ENCODE measurements at regions not wholly inside any gene's neighbourhood (a gene's known extent, or its start where the extent isn't known, plus 50 kb on each side); places are given as distances from the start of the nearest gene placed in this dataset.

GRCh38 chr12:111298582-111299436 is 70.1 kb downstream of the PHETA1 start:
- no peaks in the 10 kb centered on the region for H3K36me3 ChIP-seq
- no peaks in the 10 kb centered on the region for H3K27me3 ChIP-seq (replicated peaks; ENCODE audit: insufficient read depth)
- H3K4me3 ChIP-seq: no peak overlapping the region
- no peaks in the 10 kb centered on the region for H3K4me1 ChIP-seq (ENCODE audit: control insufficient read depth in 1 of 2, low read depth in 2 of 2)
- DNase-seq (ENCODE audit: low spot score) (no peak), ATAC-seq (ENCODE audit: insufficient number of reproducible peaks, low FRiP score, low read depth) (no peak)
- H3K9me3 ChIP-seq: peaks cover 1% of the 10 kb centered on the region
- peak; percentile 53 for TF ChIP-seq CTCF (IDR thresholded peaks at IDR 0.05)
- no peak overlapping the region for H3K27ac ChIP-seq

GRCh38 chr12:111297703-111298426 is 71.0 kb downstream of the PHETA1 start:
- no peaks in the 10 kb centered on the region for H3K36me3 ChIP-seq
- H3K9me3 ChIP-seq: no peaks in the 10 kb centered on the region
- TF ChIP-seq CTCF (IDR thresholded peaks at IDR 0.05): no peak
- no peak for ATAC-seq (ENCODE audit: insufficient number of reproducible peaks, low FRiP score, low read depth)
- H3K4me3 ChIP-seq: no peak overlapping the region
- no peaks in the 10 kb centered on the region for H3K27me3 ChIP-seq (replicated peaks; ENCODE audit: insufficient read depth)
- H3K27ac ChIP-seq: no peak overlapping the region
- no peak for DNase-seq (ENCODE audit: low spot score)
- no peaks in the 10 kb centered on the region for H3K4me1 ChIP-seq (ENCODE audit: control insufficient read depth in 1 of 2, low read depth in 2 of 2)

GRCh38 chr12:111296906-111297463 is 71.9 kb downstream of the PHETA1 start:
- Histone ChIP-seq H3K4me1 (ENCODE audit: control insufficient read depth in 1 of 2, low read depth in 2 of 2) (no peaks in the 10 kb centered on the region), H3K27me3 (replicated peaks; ENCODE audit: insufficient read depth) (no peaks in the 10 kb centered on the region), H3K36me3 (no peaks in the 10 kb centered on the region), H3K27ac (no peak overlapping the region), H3K4me3 (no peak overlapping the region), H3K9me3 (no peaks in the 10 kb centered on the region)
- no peak for TF ChIP-seq CTCF (IDR thresholded peaks at IDR 0.05)
- no peak for DNase-seq (ENCODE audit: low spot score)
- no peak for ATAC-seq (ENCODE audit: insufficient number of reproducible peaks, low FRiP score, low read depth)

- DNase-seq (ENCODE audit: low spot score): no peak
- ATAC-seq (ENCODE audit: insufficient number of reproducible peaks, low FRiP score, low read depth): no peak
Measured at GRCh38 chr12:111295176-111295575, 73.7 kb downstream of the PHETA1 start.

More at GRCh38 chr12:111295176-111295575, 73.7 kb downstream of the PHETA1 start:
- Histone ChIP-seq H3K9me3 (no peaks in the 10 kb centered on the region), H3K27ac (no peak overlapping the region), H3K4me3 (no peak overlapping the region), H3K36me3 (no peaks in the 10 kb centered on the region), H3K4me1 (ENCODE audit: control insufficient read depth in 1 of 2, low read depth in 2 of 2) (no peaks in the 10 kb centered on the region), H3K27me3 (replicated peaks; ENCODE audit: insufficient read depth) (no peaks in the 10 kb centered on the region)
- no peak for TF ChIP-seq CTCF (IDR thresholded peaks at IDR 0.05)

Measured in thoracic aorta (tissue), 2 donors.